LNCaP clone FGC (cell line): ENCODE measurements at regions not wholly inside any gene's neighbourhood (a gene's known extent, or its start where the extent isn't known, plus 50 kb on each side); places are given as distances from the start of the nearest gene placed in this dataset.

Experiments used
- DNase-seq: peaks from one replicate; pipeline ENCODE4 v3.0.0-alpha.2; 2011; ENCODE audit warnings: low read depth
- H3K4me3 ChIP-seq: 2 replicates; pipeline ENCODE4 v1.5.1; 2011; ENCODE audit warnings: mild to moderate bottlenecking, low read depth, low read length, control low read depth
- TF ChIP-seq, protein P1 (sequence below): IDR thresholded peaks from 2 replicates; pipeline ENCODE4 v1.5.1; 2012; ENCODE audit warnings: mild to moderate bottlenecking; ENCODE audit not compliant: control insufficient read depth, insufficient read depth; ENCODE audit errors: extremely low read depth

- TF ChIP-seq, protein P1, sequence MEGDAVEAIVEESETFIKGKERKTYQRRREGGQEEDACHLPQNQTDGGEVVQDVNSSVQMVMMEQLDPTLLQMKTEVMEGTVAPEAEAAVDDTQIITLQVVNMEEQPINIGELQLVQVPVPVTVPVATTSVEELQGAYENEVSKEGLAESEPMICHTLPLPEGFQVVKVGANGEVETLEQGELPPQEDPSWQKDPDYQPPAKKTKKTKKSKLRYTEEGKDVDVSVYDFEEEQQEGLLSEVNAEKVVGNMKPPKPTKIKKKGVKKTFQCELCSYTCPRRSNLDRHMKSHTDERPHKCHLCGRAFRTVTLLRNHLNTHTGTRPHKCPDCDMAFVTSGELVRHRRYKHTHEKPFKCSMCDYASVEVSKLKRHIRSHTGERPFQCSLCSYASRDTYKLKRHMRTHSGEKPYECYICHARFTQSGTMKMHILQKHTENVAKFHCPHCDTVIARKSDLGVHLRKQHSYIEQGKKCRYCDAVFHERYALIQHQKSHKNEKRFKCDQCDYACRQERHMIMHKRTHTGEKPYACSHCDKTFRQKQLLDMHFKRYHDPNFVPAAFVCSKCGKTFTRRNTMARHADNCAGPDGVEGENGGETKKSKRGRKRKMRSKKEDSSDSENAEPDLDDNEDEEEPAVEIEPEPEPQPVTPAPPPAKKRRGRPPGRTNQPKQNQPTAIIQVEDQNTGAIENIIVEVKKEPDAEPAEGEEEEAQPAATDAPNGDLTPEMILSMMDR, result no peak
- no peak overlapping the region for H3K4me3 ChIP-seq
- DNase-seq, result no peak
These were observed 271.7 kb upstream of the CAMK1G start for GRCh38 chr1:209311770-209312169.

- DNase-seq, result no peak
- TF ChIP-seq, protein P1, result no peak
These were observed 266.6 kb upstream of the CAMK1G start for GRCh38 chr1:209316929-209317328.

DNA sequence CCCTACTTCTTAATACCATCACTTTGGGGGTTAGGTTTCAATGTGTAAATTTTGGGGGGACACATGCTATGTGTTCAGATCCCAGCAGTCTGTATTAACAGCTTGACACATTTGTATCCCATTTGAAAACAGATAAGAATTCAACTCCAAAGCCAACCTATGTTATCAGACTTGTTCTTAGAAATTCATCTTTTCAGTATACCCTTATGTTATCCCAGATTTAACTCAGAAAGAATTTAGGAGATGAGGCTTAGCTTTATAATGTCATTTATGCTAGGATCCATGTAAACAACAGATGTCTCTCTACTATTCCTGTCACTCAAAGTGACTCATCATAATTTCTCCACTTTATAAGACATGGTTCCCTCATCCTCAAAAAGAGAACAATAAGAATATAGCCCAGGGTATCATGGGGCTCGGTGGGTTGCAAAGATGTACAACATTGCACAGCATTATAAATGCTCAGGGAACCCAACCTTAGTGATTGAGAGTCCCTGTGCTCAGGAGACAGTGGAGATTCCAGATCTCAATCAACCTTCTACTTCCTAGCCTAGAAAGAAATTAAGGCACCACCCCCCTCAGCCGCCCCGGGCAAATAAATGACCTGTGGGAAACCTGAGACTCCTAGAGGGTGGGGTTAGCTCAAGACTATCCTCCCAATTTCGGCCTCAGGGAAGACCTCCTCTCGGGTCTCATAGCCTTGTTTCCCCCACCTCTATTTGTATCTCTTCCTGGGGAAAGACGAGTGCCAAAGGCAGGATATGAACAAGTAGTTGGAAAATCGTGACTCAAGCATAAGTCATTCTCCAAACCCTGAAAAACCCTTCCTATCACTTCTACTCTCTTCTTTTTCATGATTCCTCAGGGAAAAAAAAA is 265.1 kb upstream of the CAMK1G start:
- DNase-seq, result no peak
- TF ChIP-seq, protein P1, result no peak
- no peak overlapping the region for H3K4me3 ChIP-seq

More at GRCh38 chr1:209316929-209317328, 266.6 kb upstream of the CAMK1G start:
- no peak overlapping the region for H3K4me3 ChIP-seq

GRCh38 chr1:209319057-209319432 is 264.5 kb upstream of the CAMK1G start:
- DNase-seq, result no peak
- no peak overlapping the region for H3K4me3 ChIP-seq
- TF ChIP-seq, protein P1, result no peak

GRCh38 chr1:209319549-209319948 is 264.0 kb upstream of the CAMK1G start:
- no peak for DNase-seq
- TF ChIP-seq, protein P1, result no peak
- H3K4me3 ChIP-seq, result no peak overlapping the region

GRCh38 chr1:209323743-209324142 is 259.8 kb upstream of the CAMK1G start:
- DNase-seq, result no peak
- TF ChIP-seq, protein P1, result no peak
- no peak overlapping the region for H3K4me3 ChIP-seq
